Neural cell (in vitro differentiated cells): ENCODE measurements at regions not wholly inside any gene's neighbourhood (a gene's known extent, or its start where the extent isn't known, plus 50 kb on each side); places are given as distances from the start of the nearest gene placed in this dataset.

ENCODE experiments used
- H2AFZ ChIP-seq: fragments of 200-600, 300-800 bp; sonication (generic), shearing (Covaris generic); 2 replicates; pipeline ENCODE4 v1.6.0; 2014; ENCODE audit warnings: low read depth, mild to moderate bottlenecking, antibody characterized with exemption, low read length, moderate library complexity
- H3F3A ChIP-seq: fragments of 200-600 bp; shearing (Covaris generic); 2 replicates; pipeline ENCODE4 v1.6.1; 2016; ENCODE audit warnings: mild to moderate bottlenecking, moderate library complexity, mixed read lengths, antibody characterized with exemption, low read length; ENCODE audit not compliant: insufficient read depth, poor library complexity, severe bottlenecking
- H3K27ac ChIP-seq: fragments of 200-600, 300-800 bp; sonication (generic), shearing (Covaris generic); 2 replicates; pipeline ENCODE4 v1.5.1; 2014; ENCODE audit warnings: mild to moderate bottlenecking, low read length, moderate library complexity
- H3K27me3 ChIP-seq: fragments of 300-800, 200-600 bp; sonication (generic), shearing (Covaris generic); 2 replicates; pipeline ENCODE4 v1.6.0; 2014; ENCODE audit warnings: mild to moderate bottlenecking, low read depth, low read length, moderate library complexity; ENCODE audit not compliant: insufficient read depth
- H3K36me3 ChIP-seq: fragments of 300-800, 200-600 bp; sonication (generic), shearing (Covaris generic); 2 replicates; pipeline ENCODE4 v1.5.1; 2014; ENCODE audit warnings: mild to moderate bottlenecking, antibody characterized with exemption, low read length, moderate library complexity; ENCODE audit not compliant: insufficient read depth
- H3K4me2 ChIP-seq: fragments of 300-800, 200-600 bp; sonication (generic), shearing (Covaris generic); 2 replicates; pipeline ENCODE4 v1.6.0; 2014; ENCODE audit warnings: mild to moderate bottlenecking, low read length
- H3K4me3 ChIP-seq: fragments of 300-800, 200-600 bp; sonication (generic), shearing (Covaris generic); 2 replicates; pipeline ENCODE4 v1.5.1; 2014; ENCODE audit warnings: mild to moderate bottlenecking, low read length, moderate library complexity
- H3K79me2 ChIP-seq: fragments of 200-600 bp; shearing (Covaris generic); replicated peaks from 2 replicates; pipeline ENCODE4 v1.6.0; 2014; ENCODE audit warnings: mild to moderate bottlenecking, low read length, moderate library complexity; ENCODE audit not compliant: insufficient read depth
- H3K9ac ChIP-seq: fragments of 300-800, 200-600 bp; sonication (generic), shearing (Covaris generic); 2 replicates; pipeline ENCODE4 v1.6.1; 2016; ENCODE audit warnings: mild to moderate bottlenecking, low read length, mixed read lengths
- H3K9me2 ChIP-seq: fragments of 200-600 bp; shearing (Covaris generic); 2 replicates; pipeline ENCODE4 v1.6.1; 2016; ENCODE audit warnings: mild to moderate bottlenecking, low read length, mixed read lengths; ENCODE audit not compliant: insufficient read depth
- H3K9me3 ChIP-seq: fragments of 200-600, 300-800 bp; sonication (generic), shearing (Covaris generic); 2 replicates; pipeline ENCODE4 v1.6.1; 2016; ENCODE audit warnings: mild to moderate bottlenecking, mixed run types, low read length, moderate library complexity, mixed read lengths
- H4K20me1 ChIP-seq: fragments of 200-600 bp; shearing (Covaris generic); 2 replicates; pipeline ENCODE4 v1.6.1; 2016; ENCODE audit warnings: mild to moderate bottlenecking, mixed run types; ENCODE audit not compliant: insufficient read depth
- EP300 ChIP-seq: fragments of 450-650 bp; conservative IDR thresholded peaks from 2 replicates; pipeline ENCODE4 v1.6.1; 2014; ENCODE audit warnings: antibody characterized with exemption, mild to moderate bottlenecking, moderate library complexity; ENCODE audit not compliant: poor library complexity, severe bottlenecking
- EZH2 ChIP-seq: fragments of 200-600, 300-800 bp; shearing (Covaris generic), sonication (generic); IDR thresholded peaks from 2 replicates; pipeline ENCODE4 v1.6.1; 2014; ENCODE audit warnings: antibody characterized with exemption, low read length, borderline replicate concordance, mild to moderate bottlenecking; ENCODE audit not compliant: insufficient read depth, poor library complexity, severe bottlenecking
- MXI1 ChIP-seq: fragments of 450-650 bp; conservative IDR thresholded peaks from 2 replicates; pipeline ENCODE4 v1.6.1; 2014; ENCODE audit warnings: antibody characterized with exemption, mild to moderate bottlenecking; ENCODE audit not compliant: poor library complexity, severe bottlenecking
- POLR2AphosphoS5 ChIP-seq: IDR thresholded peaks from 2 replicates; pipeline ENCODE4 v1.6.1; 2012
- RAD21 ChIP-seq: fragments of 450-650 bp; conservative IDR thresholded peaks from 2 replicates; pipeline ENCODE4 v1.6.1; 2014; ENCODE audit warnings: antibody characterized with exemption, mild to moderate bottlenecking, moderate library complexity
- SMC3 ChIP-seq: fragments of 450-650 bp; conservative IDR thresholded peaks from 2 replicates; pipeline ENCODE4 v1.6.1; 2014; ENCODE audit warnings: antibody characterized with exemption, mild to moderate bottlenecking, moderate library complexity; ENCODE audit not compliant: poor library complexity
- TAF1 ChIP-seq: IDR thresholded peaks from 2 replicates; pipeline ENCODE4 v1.6.1; 2012; ENCODE audit warnings: low read depth
- TF ChIP-seq, protein P1 (sequence below): fragments of 450-650 bp; IDR thresholded peaks from 2 replicates; pipeline ENCODE4 v1.5.1; 2014; ENCODE audit warnings: antibody characterized with exemption, mild to moderate bottlenecking, moderate library complexity; ENCODE audit not compliant: poor library complexity, severe bottlenecking
- TF ChIP-seq, protein P2 (sequence below): IDR thresholded peaks from 2 replicates; pipeline ENCODE4 v1.6.1; 2012; ENCODE audit warnings: borderline replicate concordance

DNA sequence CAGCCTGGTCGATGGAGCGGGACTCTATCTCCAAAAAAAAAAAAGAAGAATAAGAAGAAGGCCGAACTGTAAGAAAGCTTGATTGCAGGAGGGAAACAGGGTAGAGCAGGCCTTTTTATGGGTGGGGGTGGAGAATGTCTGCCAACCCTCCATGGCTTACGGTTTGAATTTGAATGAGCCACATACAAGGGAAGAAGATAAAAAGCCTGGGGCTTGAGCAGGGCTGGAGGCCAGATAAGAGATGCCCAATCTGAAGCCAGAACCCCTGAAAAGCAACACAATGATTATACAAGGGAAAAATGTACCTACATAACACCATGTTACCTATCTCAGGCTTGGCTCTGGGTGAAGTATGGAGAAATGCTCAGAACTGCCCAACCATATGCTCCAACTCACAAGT, 57.3 kb upstream of the TRIM2 start:
- TF ChIP-seq, protein P1, sequence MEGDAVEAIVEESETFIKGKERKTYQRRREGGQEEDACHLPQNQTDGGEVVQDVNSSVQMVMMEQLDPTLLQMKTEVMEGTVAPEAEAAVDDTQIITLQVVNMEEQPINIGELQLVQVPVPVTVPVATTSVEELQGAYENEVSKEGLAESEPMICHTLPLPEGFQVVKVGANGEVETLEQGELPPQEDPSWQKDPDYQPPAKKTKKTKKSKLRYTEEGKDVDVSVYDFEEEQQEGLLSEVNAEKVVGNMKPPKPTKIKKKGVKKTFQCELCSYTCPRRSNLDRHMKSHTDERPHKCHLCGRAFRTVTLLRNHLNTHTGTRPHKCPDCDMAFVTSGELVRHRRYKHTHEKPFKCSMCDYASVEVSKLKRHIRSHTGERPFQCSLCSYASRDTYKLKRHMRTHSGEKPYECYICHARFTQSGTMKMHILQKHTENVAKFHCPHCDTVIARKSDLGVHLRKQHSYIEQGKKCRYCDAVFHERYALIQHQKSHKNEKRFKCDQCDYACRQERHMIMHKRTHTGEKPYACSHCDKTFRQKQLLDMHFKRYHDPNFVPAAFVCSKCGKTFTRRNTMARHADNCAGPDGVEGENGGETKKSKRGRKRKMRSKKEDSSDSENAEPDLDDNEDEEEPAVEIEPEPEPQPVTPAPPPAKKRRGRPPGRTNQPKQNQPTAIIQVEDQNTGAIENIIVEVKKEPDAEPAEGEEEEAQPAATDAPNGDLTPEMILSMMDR: no peak
- TF ChIP-seq TAF1 (no peak), MXI1 (no peak), EP300 (no peak), POLR2AphosphoS5 (no peak), RAD21 (no peak), SMC3 (no peak), EZH2 (no peak)
- TF ChIP-seq, protein P2, sequence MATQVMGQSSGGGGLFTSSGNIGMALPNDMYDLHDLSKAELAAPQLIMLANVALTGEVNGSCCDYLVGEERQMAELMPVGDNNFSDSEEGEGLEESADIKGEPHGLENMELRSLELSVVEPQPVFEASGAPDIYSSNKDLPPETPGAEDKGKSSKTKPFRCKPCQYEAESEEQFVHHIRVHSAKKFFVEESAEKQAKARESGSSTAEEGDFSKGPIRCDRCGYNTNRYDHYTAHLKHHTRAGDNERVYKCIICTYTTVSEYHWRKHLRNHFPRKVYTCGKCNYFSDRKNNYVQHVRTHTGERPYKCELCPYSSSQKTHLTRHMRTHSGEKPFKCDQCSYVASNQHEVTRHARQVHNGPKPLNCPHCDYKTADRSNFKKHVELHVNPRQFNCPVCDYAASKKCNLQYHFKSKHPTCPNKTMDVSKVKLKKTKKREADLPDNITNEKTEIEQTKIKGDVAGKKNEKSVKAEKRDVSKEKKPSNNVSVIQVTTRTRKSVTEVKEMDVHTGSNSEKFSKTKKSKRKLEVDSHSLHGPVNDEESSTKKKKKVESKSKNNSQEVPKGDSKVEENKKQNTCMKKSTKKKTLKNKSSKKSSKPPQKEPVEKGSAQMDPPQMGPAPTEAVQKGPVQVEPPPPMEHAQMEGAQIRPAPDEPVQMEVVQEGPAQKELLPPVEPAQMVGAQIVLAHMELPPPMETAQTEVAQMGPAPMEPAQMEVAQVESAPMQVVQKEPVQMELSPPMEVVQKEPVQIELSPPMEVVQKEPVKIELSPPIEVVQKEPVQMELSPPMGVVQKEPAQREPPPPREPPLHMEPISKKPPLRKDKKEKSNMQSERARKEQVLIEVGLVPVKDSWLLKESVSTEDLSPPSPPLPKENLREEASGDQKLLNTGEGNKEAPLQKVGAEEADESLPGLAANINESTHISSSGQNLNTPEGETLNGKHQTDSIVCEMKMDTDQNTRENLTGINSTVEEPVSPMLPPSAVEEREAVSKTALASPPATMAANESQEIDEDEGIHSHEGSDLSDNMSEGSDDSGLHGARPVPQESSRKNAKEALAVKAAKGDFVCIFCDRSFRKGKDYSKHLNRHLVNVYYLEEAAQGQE: no peak
- Histone ChIP-seq H2AFZ (no peak overlapping the region), H3K9me2 (no peaks in the 10 kb centered on the region), H3K9me3 (no peaks in the 10 kb centered on the region), H3F3A (peaks cover 4% of the 10 kb centered on the region), H3K79me2 (peaks cover 15% of the 10 kb centered on the region), H3K9ac (no peak overlapping the region), H3K27ac (no peak overlapping the region), H4K20me1 (no peaks in the 10 kb centered on the region), H3K4me2 (no peak overlapping the region), H3K4me3 (no peak overlapping the region), H3K36me3 (no peaks in the 10 kb centered on the region), H3K27me3 (no peaks in the 10 kb centered on the region)

DNA sequence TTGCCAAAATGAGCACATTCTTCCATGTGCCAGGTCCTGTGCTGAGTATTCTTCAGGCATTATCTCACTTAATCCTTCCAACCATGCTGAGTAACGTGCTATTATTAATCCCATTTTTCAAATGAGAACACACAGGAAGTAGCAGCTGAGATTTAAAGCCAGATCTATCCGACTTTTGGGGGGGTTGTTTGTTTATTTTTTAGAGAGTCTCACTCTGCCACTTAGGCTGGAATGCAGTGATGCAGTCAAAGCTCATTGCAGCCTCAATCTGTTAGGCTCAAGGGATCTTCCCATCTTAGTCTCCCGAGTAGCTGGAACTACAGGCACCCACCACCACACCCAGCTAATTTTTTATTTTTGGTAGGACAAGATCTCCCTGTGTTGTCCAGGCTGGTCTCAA, 55.5 kb upstream of the TRIM2 start:
- H3K9me2 ChIP-seq: no peaks in the 10 kb centered on the region
- H3F3A ChIP-seq: peaks cover 6% of the 10 kb centered on the region
- H4K20me1 ChIP-seq: no peaks in the 10 kb centered on the region
- no peak overlapping the region for H2AFZ ChIP-seq
- no peak overlapping the region for H3K9ac ChIP-seq
- H3K79me2 ChIP-seq: peaks cover 16% of the 10 kb centered on the region
- no peak overlapping the region for H3K4me3 ChIP-seq
- H3K36me3 ChIP-seq: no peaks in the 10 kb centered on the region
- no peaks in the 10 kb centered on the region for H3K9me3 ChIP-seq
- H3K27ac ChIP-seq: no peak overlapping the region
- no peaks in the 10 kb centered on the region for H3K27me3 ChIP-seq
- no peak for TF ChIP-seq RAD21
- no peak for TF ChIP-seq TAF1
- TF ChIP-seq EZH2: no peak
- TF ChIP-seq, protein P2: no peak
- no peak for TF ChIP-seq MXI1
- no peak for TF ChIP-seq POLR2AphosphoS5
- TF ChIP-seq, protein P1: no peak
- no peak for TF ChIP-seq EP300
- TF ChIP-seq SMC3: no peak
- no peak overlapping the region for H3K4me2 ChIP-seq
